ENCODE measurements at regions not wholly inside any gene's neighbourhood (a gene's known extent, or its start where the extent isn't known, plus 50 kb on each side); places are given as distances from the start of the nearest gene placed in this dataset.
"Not testable (repeated sequence)": the region's sequence is repeated elsewhere in the genome, so short reads cannot be mapped to it uniquely, and the experiment has no call there.

DNA sequence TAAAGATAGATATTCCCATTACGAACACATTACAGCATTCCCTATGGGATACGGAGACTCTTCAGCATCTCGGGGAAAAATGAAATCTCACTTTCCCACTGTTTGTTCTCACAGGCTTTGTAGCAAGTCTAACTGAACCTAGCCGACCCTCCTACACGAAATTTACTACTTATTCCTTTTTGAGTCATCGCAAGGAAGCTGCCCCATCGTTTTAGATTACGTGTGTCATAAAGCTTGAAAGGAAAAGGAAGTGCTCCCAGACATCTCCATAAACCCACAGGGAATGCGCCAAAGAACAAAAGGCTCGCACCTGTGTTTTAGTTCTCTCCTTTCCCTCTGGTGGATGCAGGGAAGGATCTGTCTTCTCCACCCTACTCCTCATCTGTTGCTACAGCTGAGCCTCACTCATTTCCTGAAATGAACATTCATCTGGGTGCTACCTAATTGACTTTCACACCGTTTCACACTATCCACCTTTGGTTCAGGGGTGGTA is 76.2 kb upstream of the STK39 start:
- POLR2A ChIA-PET (ENCODE audit: low non-redundant PET) = no interaction called here
- CTCF ChIA-PET = no interaction called here

GRCh38 chr2:168326572-168326971 is 79.2 kb upstream of the STK39 start:
- TF ChIP-seq, protein P1, sequence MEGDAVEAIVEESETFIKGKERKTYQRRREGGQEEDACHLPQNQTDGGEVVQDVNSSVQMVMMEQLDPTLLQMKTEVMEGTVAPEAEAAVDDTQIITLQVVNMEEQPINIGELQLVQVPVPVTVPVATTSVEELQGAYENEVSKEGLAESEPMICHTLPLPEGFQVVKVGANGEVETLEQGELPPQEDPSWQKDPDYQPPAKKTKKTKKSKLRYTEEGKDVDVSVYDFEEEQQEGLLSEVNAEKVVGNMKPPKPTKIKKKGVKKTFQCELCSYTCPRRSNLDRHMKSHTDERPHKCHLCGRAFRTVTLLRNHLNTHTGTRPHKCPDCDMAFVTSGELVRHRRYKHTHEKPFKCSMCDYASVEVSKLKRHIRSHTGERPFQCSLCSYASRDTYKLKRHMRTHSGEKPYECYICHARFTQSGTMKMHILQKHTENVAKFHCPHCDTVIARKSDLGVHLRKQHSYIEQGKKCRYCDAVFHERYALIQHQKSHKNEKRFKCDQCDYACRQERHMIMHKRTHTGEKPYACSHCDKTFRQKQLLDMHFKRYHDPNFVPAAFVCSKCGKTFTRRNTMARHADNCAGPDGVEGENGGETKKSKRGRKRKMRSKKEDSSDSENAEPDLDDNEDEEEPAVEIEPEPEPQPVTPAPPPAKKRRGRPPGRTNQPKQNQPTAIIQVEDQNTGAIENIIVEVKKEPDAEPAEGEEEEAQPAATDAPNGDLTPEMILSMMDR (conservative IDR thresholded peaks at IDR 0.05; ENCODE audit: low read depth) = no peak
- DNase-seq (ENCODE audit: low spot score) = no peak
- ChIA-PET CTCF (interaction anchor here (1.2 kb wide), 1 partner anchor 10 kb away, joined by 3 read pairs; no protein-coding TSS in a partner anchor), POLR2A (ENCODE audit: low non-redundant PET) (no interaction called here)
- H3K27ac ChIP-seq = no peak overlapping the region

More for the DNA sequence above, 76.2 kb upstream of the STK39 start:
- H3K27ac ChIP-seq = no peak overlapping the region
- TF ChIP-seq, protein P1 (conservative IDR thresholded peaks at IDR 0.05; ENCODE audit: low read depth) = no peak
- DNase-seq (ENCODE audit: low spot score) = no peak

DNA sequence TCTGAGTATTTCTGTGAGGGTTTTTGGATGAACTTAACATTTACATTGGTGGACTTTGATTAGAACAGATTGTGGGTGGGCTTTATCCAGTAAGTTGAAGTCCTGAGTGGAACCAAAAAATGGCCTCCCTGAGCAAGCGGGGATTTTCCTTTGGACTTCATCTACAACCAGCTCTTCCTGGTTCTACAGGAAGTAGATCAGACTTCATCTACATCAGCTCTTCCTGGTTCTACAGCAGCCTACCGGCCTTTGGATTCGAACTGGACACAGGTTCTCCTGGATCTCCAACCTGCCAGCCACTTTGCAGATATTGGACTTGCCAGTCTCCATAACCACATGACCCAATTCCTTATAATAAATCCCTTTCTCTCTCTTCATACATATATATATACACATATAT is 79.9 kb upstream of the STK39 start:
- ChIA-PET CTCF (interaction anchor here (0.6 kb wide), 1 partner anchor 145 kb away, joined by 3 read pairs; no protein-coding TSS in a partner anchor), POLR2A (ENCODE audit: low non-redundant PET) (no interaction called here)
- TF ChIP-seq, protein P1 (conservative IDR thresholded peaks at IDR 0.05; ENCODE audit: low read depth) = no peak
- no peak overlapping the region for H3K27ac ChIP-seq
- no peak for DNase-seq (ENCODE audit: low spot score)

DNA sequence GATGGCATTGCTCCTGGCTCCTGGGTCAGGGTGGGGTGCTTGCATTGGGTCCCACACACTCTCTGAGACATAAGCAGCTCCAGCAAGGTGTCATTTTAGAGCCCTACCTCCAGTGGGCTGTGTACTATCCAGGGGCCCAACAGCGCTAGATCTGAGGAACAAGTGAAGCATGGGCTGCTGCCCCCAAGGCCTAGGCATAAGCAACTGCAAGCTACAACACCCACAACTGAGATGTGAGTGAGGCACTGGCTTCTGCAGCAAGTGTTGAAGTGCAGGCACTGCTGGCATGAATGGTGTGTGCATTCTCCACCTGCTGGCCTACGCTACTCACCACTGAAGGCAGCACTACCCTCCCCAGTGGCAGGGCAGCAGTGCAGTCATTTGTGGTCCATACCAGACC is 81.0 kb upstream of the STK39 start:
- TF ChIP-seq, protein P1 (conservative IDR thresholded peaks at IDR 0.05; ENCODE audit: low read depth) = no peak
- H3K27ac ChIP-seq = no peak overlapping the region
- CTCF ChIA-PET = interaction anchor here (0.5 kb wide), 1 partner anchor 587 kb away, joined by 4 read pairs; no protein-coding TSS in a partner anchor

GRCh38 chr2:168330624-168331423 is 83.4 kb upstream of the STK39 start:
- DNase-seq (ENCODE audit: low spot score) = no peak
- H3K27ac ChIP-seq = no peak overlapping the region
- TF ChIP-seq, protein P1 (conservative IDR thresholded peaks at IDR 0.05; ENCODE audit: low read depth) = no peak
- ChIA-PET CTCF (no interaction called here), POLR2A (ENCODE audit: low non-redundant PET) (no interaction called here)

More for the DNA sequence above, 81.0 kb upstream of the STK39 start:
- POLR2A ChIA-PET (ENCODE audit: low non-redundant PET) = no interaction called here
- DNase-seq (ENCODE audit: low spot score) = no peak

GRCh38 chr2:168335254-168335653 is 87.9 kb upstream of the STK39 start:
- H3K27ac ChIP-seq; DNase-seq (ENCODE audit: low spot score); POLR2A ChIA-PET (ENCODE audit: low non-redundant PET): not testable (repeated sequence)
- CTCF ChIA-PET = interaction anchor here (0.6 kb wide), 1 partner anchor 141 kb away, joined by 7 read pairs; no protein-coding TSS in a partner anchor
